Endothelial cell of umbilical vein (primary cell): ENCODE measurements at regions not wholly inside any gene's neighbourhood (a gene's known extent, or its start where the extent isn't known, plus 50 kb on each side); places are given as distances from the start of the nearest gene placed in this dataset.

Experiments used
- BruUV-seq: library from RNA; stranded (reverse); fragments of 400-500 nt; replicated peaks from 2 replicates; lab custom pipeline; 2021; lab: Mats Ljungman, UMichigan
- CTCF ChIA-PET: fragments of 300-600, 350-600 bp; sonication (Branson Sonifier 250); formaldehyde crosslinking; loops from one replicate; lab custom pipeline; 2021; ENCODE audit warnings: antibody characterized with exemption, inconsistent platforms; lab: Charles Lee
- POLR2A ChIA-PET: fragments of 300-600, 350-600 bp; sonication (Branson Sonifier 250); formaldehyde crosslinking; loops from one replicate; lab custom pipeline; 2021; ENCODE audit warnings: antibody characterized with exemption, inconsistent platforms; lab: Charles Lee
- DNase-seq: peaks from one replicate; pipeline ENCODE4 v3.0.0-alpha.2; 2011; ENCODE audit warnings: low read depth, low spot score
- FAIRE-seq: peaks from 2 replicates; lab custom pipeline; 2011; peaks lifted over from hg19 to GRCh38; lab: Jason Lieb, UNC
- H2AFZ ChIP-seq: 2 replicates; pipeline ENCODE4 v1.6.0; 2012; ENCODE audit warnings: low read depth, low read length, control low read depth, inconsistent platforms
- H3K27ac ChIP-seq: 2 replicates; pipeline ENCODE4 v1.5.1; 2011; ENCODE audit warnings: low read depth, mild to moderate bottlenecking, control low read depth, low read length, moderate library complexity; ENCODE audit not compliant: insufficient read depth
- H3K27me3 ChIP-seq, 2 experiments: 2 replicates each; pipeline versions ENCODE4 v1.6.0 to v1.6.1; 2011; ENCODE audit warnings: low read length in 2 of 2, mixed read lengths in 1 of 2; ENCODE audit not compliant: control insufficient read depth in 2 of 2, insufficient read depth in 2 of 2
- H3K36me3 ChIP-seq, 2 experiments: 2 replicates in 1 of 2; 3 replicates in 1 of 2; pipeline ENCODE4 v1.5.1; 2011; ENCODE audit warnings: low read length in 2 of 2, mild to moderate bottlenecking in 1 of 2, moderate library complexity in 1 of 2; ENCODE audit not compliant: control insufficient read depth in 2 of 2, insufficient read depth in 2 of 2; ENCODE audit errors: extremely low read depth in 1 of 2
- H3K4me1 ChIP-seq: 3 replicates; pipeline ENCODE4 v1.5.1; 2011; ENCODE audit warnings: mild to moderate bottlenecking, low read length; ENCODE audit not compliant: control insufficient read depth, insufficient read depth; ENCODE audit errors: extremely low read depth
- H3K4me2 ChIP-seq: 2 replicates; pipeline ENCODE4 v1.6.1; 2011; ENCODE audit warnings: low read length, control low read depth, mixed read lengths; ENCODE audit not compliant: insufficient read depth
- H3K4me3 ChIP-seq, 3 experiments: fragments of 200-600 bp in 1 of 3; sonication (generic), shearing (Covaris generic) in 1 of 3; replicated peaks in 1 of 3; 2 replicates each; pipeline ENCODE4 v1.5.1; 2011 to 2016; ENCODE audit warnings: control low read depth in 3 of 3, low read length in 3 of 3, mild to moderate bottlenecking in 2 of 3, inconsistent platforms in 1 of 3, low read depth in 1 of 3, moderate library complexity in 1 of 3; ENCODE audit not compliant: insufficient read depth in 1 of 3
- H3K79me2 ChIP-seq: 2 replicates; pipeline ENCODE4 v1.6.0; 2012; ENCODE audit warnings: low read length, inconsistent platforms; ENCODE audit not compliant: control insufficient read depth, insufficient read depth
- H3K9ac ChIP-seq: replicated peaks from 2 replicates; pipeline ENCODE3; 2011; ENCODE audit warnings: low read length, control low read depth; ENCODE audit not compliant: insufficient read depth; ENCODE audit errors: extremely low read depth
- H3K9me1 ChIP-seq: replicated peaks from 3 replicates; pipeline ENCODE4 v1.6.0; 2011; ENCODE audit warnings: mild to moderate bottlenecking, low read length; ENCODE audit not compliant: control insufficient read depth, insufficient read depth; ENCODE audit errors: extremely low read depth
- H3K9me3 ChIP-seq: replicated peaks from 2 replicates; pipeline ENCODE4 v1.5.1; 2012; ENCODE audit warnings: low read length, inconsistent platforms; ENCODE audit not compliant: control insufficient read depth, insufficient read depth
- H4K20me1 ChIP-seq: replicated peaks from 2 replicates; pipeline ENCODE3; 2011; ENCODE audit warnings: mild to moderate bottlenecking, low read length; ENCODE audit not compliant: control insufficient read depth, insufficient read depth; ENCODE audit errors: extremely low read depth
- EZH2 ChIP-seq: IDR thresholded peaks from 2 replicates; pipeline ENCODE4 v1.6.1; 2012; ENCODE audit warnings: borderline replicate concordance, low read depth, mild to moderate bottlenecking, moderate library complexity, low read length, inconsistent platforms; ENCODE audit not compliant: severe bottlenecking
- FOS ChIP-seq: IDR thresholded peaks from 2 replicates; pipeline ENCODE4 v1.6.1; 2011; ENCODE audit warnings: mild to moderate bottlenecking, low read length, moderate library complexity, borderline replicate concordance; ENCODE audit not compliant: insufficient read depth
- GATA2 ChIP-seq: IDR thresholded peaks from 2 replicates; pipeline ENCODE4 v1.7.0; 2011; ENCODE audit warnings: low read depth, mild to moderate bottlenecking, moderate library complexity, mixed read lengths, low read length; ENCODE audit not compliant: insufficient read length, insufficient read depth
- JUN ChIP-seq: IDR thresholded peaks from 2 replicates; pipeline ENCODE4 v1.6.1; 2011; ENCODE audit warnings: borderline replicate concordance, low read depth; ENCODE audit not compliant: insufficient read length, insufficient read depth
- MAX ChIP-seq: IDR thresholded peaks from 2 replicates; pipeline ENCODE4 v1.6.1; 2011; ENCODE audit not compliant: insufficient read depth, insufficient read length
- MYC ChIP-seq: IDR thresholded peaks from one replicate; pipeline ENCODE4 v1.6.1; 2011; ENCODE audit warnings: mild to moderate bottlenecking, low read depth, low read length
- POLR2A ChIP-seq: IDR thresholded peaks from 2 replicates; pipeline ENCODE4 v1.6.1; 2012; ENCODE audit warnings: low read depth, mild to moderate bottlenecking, control low read depth, low read length
- POLR2AphosphoS5 ChIP-seq: IDR thresholded peaks from 2 replicates; pipeline ENCODE4 v1.6.1; 2012; ENCODE audit warnings: low read depth, mild to moderate bottlenecking, control low read depth, low read length, moderate library complexity; ENCODE audit not compliant: insufficient read depth
- dilution Hi-C: fragments of 300-500 bp; cut with MboI; formaldehyde crosslinking; loops from one replicate; pipeline ENCODE4 v1.15.0; 2019; ENCODE audit warnings: low sequenced_read_pairs; ENCODE audit not compliant: extremely low pct_ligation_motif_present
- intact Hi-C: fragments of 100-400 bp; cut with micrococcal nuclease; formaldehyde crosslinking; loops from one replicate; pipeline ENCODE4 v1.10.0; 2022
- TF ChIP-seq, protein P1 (sequence below), 2 donors: IDR thresholded peaks; 1 replicate in 1 of 2; 2 replicates in 1 of 2; pipeline ENCODE4 v1.5.1; 2011; ENCODE audit warnings: low read length in 2 of 2, mild to moderate bottlenecking in 2 of 2, moderate library complexity in 2 of 2, control low read depth in 1 of 2, inconsistent platforms in 1 of 2, low read depth in 1 of 2; ENCODE audit not compliant: insufficient read depth in 1 of 2; ENCODE audit errors: extremely low read depth in 1 of 2

DNA sequence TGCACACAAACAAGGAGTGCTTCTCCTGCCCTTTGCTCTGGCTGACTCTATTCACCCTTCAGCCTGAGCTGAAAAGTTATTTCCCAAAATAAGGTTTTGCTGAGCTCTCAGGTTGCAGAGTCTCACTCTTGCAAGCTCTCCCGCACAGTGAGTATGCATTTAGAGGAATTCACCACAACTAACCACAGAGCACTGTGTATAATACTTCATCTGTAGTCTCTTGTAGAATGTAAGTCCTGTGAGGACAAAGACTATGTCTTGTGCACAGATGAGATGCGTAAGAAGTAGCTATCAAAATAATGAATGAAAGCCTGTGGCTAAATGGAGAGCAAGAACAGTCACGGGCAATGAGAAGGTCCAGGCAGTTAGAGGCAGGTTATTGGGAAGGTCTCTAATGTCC, 156.5 kb upstream of the SLCO3A1 start:
- dilution Hi-C loops (no loop called here), intact Hi-C loops (no loop called here)
- H3K4me3 ChIP-seq = no peak overlapping the region
- FAIRE-seq (no peak), DNase-seq (no peak)
- no peak for TF ChIP-seq GATA2
- TF ChIP-seq EZH2 = no peak
- no peak for TF ChIP-seq MYC
- no peak for TF ChIP-seq POLR2A
- TF ChIP-seq JUN = no peak
- no peak for TF ChIP-seq POLR2AphosphoS5
- TF ChIP-seq FOS = no peak
- no peak for TF ChIP-seq MAX
- TF ChIP-seq, protein P1, sequence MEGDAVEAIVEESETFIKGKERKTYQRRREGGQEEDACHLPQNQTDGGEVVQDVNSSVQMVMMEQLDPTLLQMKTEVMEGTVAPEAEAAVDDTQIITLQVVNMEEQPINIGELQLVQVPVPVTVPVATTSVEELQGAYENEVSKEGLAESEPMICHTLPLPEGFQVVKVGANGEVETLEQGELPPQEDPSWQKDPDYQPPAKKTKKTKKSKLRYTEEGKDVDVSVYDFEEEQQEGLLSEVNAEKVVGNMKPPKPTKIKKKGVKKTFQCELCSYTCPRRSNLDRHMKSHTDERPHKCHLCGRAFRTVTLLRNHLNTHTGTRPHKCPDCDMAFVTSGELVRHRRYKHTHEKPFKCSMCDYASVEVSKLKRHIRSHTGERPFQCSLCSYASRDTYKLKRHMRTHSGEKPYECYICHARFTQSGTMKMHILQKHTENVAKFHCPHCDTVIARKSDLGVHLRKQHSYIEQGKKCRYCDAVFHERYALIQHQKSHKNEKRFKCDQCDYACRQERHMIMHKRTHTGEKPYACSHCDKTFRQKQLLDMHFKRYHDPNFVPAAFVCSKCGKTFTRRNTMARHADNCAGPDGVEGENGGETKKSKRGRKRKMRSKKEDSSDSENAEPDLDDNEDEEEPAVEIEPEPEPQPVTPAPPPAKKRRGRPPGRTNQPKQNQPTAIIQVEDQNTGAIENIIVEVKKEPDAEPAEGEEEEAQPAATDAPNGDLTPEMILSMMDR (IDR thresholded peaks at IDR 0.05; ENCODE audit: extremely low read depth in 1 of 2, insufficient read depth in 1 of 2, low read depth in 1 of 2, low read length in 2 of 2) = no peak
- no TSS peak for BruUV-seq
- ChIA-PET CTCF (no interaction called here), POLR2A (no interaction called here)
- H3K27me3 ChIP-seq = no peaks in the 10 kb centered on the region
- no peak overlapping the region for H3K4me2 ChIP-seq
- H3K9me1 ChIP-seq = no peaks in the 10 kb centered on the region
- no peaks in the 10 kb centered on the region for H4K20me1 ChIP-seq
- H3K4me1 ChIP-seq = no peaks in the 10 kb centered on the region
- no peak overlapping the region for H3K27ac ChIP-seq
- H3K9me3 ChIP-seq = peaks cover 4% of the 10 kb centered on the region
- no peak overlapping the region for H3K9ac ChIP-seq
- H2AFZ ChIP-seq = no peak overlapping the region
- H3K36me3 ChIP-seq = no peaks in the 10 kb centered on the region
- H3K79me2 ChIP-seq = no peaks in the 10 kb centered on the region
